Keratinocyte (primary cell): ENCODE measurements at regions not wholly inside any gene's neighbourhood (a gene's known extent, or its start where the extent isn't known, plus 50 kb on each side); places are given as distances from the start of the nearest gene placed in this dataset.

Experiments
- EZH2 ChIP-seq: IDR thresholded peaks from one replicate; pipeline ENCODE4 v1.6.1; 2012; ENCODE audit warnings: inconsistent platforms, mild to moderate bottlenecking, low read length, moderate library complexity
- TF ChIP-seq, protein P1 (sequence below), 3 experiments: IDR thresholded peaks in 1 of 3; conservative IDR thresholded peaks in 1 of 3; optimal IDR thresholded peaks in 1 of 3; 2 replicates in 2 of 3; 3 replicates in 1 of 3; pipeline versions ENCODE3 to v1.5.1; 2011; ENCODE audit warnings: low read length in 3 of 3, mild to moderate bottlenecking in 3 of 3, moderate library complexity in 2 of 3, control low read depth in 1 of 3, inconsistent platforms in 1 of 3; ENCODE audit not compliant: insufficient read depth in 2 of 3; ENCODE audit errors: extremely low read depth in 1 of 3

DNA sequence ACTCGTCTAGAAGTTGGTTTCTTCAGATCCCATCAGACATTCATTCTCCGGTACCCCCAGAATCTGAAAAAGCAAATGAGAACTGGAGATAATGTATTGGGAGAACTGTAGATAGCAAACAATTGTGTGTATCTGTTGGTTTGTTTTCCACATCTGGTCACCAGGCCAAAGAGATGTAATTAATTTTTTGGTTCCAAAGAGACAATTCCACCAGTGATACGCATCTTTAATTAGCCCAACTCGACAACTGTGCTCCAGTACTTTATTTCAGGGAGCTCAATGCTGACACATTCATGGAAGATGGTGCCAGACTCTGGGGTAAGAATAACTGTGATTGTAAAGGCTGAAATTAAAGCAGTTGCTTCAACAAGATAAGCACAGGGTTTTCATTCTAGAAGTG lies 74.5 kb downstream of the NPTX2 start:
- TF ChIP-seq, protein P1, sequence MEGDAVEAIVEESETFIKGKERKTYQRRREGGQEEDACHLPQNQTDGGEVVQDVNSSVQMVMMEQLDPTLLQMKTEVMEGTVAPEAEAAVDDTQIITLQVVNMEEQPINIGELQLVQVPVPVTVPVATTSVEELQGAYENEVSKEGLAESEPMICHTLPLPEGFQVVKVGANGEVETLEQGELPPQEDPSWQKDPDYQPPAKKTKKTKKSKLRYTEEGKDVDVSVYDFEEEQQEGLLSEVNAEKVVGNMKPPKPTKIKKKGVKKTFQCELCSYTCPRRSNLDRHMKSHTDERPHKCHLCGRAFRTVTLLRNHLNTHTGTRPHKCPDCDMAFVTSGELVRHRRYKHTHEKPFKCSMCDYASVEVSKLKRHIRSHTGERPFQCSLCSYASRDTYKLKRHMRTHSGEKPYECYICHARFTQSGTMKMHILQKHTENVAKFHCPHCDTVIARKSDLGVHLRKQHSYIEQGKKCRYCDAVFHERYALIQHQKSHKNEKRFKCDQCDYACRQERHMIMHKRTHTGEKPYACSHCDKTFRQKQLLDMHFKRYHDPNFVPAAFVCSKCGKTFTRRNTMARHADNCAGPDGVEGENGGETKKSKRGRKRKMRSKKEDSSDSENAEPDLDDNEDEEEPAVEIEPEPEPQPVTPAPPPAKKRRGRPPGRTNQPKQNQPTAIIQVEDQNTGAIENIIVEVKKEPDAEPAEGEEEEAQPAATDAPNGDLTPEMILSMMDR (optimal IDR thresholded peaks at IDR 0.05 in 1 of 3, IDR thresholded peaks at IDR 0.05 in 1 of 3, conservative IDR thresholded peaks at IDR 0.05 in 1 of 3; ENCODE audit: extremely low read depth in 1 of 3, insufficient read depth in 2 of 3, low read length in 3 of 3) = no peak
- TF ChIP-seq EZH2 = no peak
